Head of caudate nucleus (tissue), 42 donors: ENCODE measurements at regions not wholly inside any gene's neighbourhood (a gene's known extent, or its start where the extent isn't known, plus 50 kb on each side); places are given as distances from the start of the nearest gene placed in this dataset.
A peak's percentile ranks its signal among the peaks of the same experiment; 100 is the strongest.

ENCODE experiments used
- DNase-seq, 42 donors: peaks; one replicate each; pipeline versions ENCODE4 v3.0.0 to v3.0.0-alpha.2; 2020 to 2021; ENCODE audit warnings: mixed read lengths in 7 of 42
- intact Hi-C: fragments of 100-400 bp; cut with DNase I; formaldehyde crosslinking; loops from one replicate; pipeline ENCODE4 v1.15.0; 2022

- no peak for DNase-seq
- intact Hi-C loops: no loop called here
These were observed 255.4 kb downstream of the TJP1 start for GRCh38 chr15:29566914-29567313.

DNA sequence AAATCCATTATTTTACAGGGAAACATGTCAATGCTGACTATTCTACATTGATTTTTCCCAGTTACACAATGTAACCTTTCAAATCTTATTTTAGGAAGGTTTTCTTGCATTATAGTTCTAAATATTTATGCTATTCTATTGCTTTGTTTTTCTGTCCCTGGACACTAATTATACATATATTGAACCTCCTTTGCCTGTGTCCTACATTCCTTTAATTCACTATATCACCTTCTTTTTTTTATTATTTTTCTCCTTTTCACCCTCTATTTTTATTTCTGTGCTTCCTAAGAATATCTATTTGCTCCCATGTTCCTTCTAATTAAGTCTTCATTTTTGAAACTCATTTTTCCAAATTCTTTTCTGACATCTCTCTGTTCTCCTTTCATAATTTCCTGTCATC is 259.2 kb downstream of the TJP1 start:
- DNase-seq: no peak
- intact Hi-C loops: no loop called here

GRCh38 chr15:29560896-29561295 is 261.4 kb downstream of the TJP1 start:
- no peak for DNase-seq
- intact Hi-C loops: no loop called here

- DNase-seq: no peak
- intact Hi-C loops: no loop called here
These were observed 264.0 kb downstream of the TJP1 start for GRCh38 chr15:29558261-29558660.

DNA sequence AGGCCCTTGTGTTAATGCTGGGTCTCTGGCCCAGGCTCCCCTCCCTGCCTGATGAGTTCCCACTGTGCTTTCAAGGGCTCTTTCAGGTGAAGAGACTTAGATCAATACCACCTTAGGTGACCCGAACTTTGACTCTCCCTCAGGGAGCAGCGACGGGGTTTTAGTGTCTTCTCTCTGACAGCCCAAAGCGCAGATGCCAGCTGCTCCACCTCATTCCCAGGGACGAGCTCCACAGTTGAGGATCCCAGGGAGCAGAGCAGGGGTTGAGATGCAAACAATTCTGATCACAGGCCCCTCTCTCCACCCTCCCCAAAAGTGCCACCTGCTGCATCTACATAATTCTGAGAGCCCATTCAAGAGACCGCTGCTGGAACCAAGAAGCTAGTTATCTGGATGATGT is 265.1 kb downstream of the TJP1 start:
- DNase-seq: no peak
- intact Hi-C loops: no loop called here

DNA sequence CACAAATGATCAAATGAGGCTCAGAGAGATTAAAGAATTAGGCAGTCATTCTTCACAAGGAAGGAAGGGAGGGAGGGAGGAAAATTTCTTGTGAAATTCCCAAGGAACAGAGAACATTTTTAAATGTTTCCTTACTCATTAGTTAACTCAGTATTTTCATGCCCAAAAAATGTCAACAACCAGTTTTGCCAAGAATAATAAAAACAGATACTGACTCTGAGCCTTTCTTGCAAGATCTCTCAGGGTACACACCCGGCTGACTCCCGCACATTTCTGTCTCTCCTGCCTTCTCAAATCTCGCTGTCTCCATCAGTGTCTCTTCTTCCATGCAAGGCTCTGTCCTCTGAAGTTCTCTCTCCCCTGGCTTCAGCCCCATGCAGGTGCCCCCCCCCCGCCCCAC is 265.9 kb downstream of the TJP1 start:
- intact Hi-C loops: no loop called here
- DNase-seq: no peak

DNA sequence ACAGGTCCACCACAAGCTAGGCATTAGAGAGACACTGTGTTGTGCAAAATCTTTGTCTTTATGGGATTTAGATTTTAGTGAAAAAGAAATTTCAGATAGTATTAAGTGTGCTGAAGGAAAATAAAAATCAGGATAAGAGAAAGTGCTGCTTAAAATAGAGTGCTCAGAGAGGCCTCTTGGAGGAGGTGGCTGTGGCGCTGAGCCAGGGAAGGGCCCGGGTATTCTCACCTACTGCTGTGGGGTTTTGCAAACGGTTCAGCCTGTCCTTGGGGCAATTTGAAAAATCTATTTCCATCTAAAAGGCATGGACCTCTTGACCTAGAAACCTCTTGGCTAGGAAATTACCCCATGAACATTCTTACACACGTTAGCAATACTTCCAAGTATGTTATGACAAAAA is 267.7 kb downstream of the TJP1 start:
- intact Hi-C loops: no loop called here
- DNase-seq: no peak

- DNase-seq: no peak
- intact Hi-C loops: no loop called here
These were observed 271.3 kb downstream of the TJP1 start for GRCh38 chr15:29550834-29551465.

- DNase-seq: no peak
- intact Hi-C loops: no loop called here
These were observed 274.3 kb downstream of the TJP1 start for GRCh38 chr15:29548006-29548405.

- intact Hi-C loops: no loop called here
These were observed 275.0 kb upstream of the NSMCE3 start for GRCh38 chr15:29544513-29545128.

DNA sequence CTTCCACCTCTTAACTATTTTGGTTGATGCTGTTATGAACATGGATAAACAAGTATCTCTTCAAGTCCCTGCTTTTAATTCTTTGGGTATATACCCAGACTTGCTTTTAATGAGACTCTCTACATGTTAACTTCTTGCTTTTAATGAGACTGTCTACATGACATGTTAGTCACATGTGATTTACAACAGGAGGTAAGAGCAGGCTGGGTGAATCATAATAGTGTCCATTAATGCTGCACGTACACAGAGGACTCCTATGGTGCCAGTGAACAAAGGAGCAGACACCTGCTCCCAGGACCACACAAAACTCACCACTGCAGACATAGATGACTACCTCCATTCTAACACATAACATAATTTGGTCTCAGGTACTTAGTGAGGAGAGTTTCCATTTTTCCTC is 273.4 kb upstream of the NSMCE3 start:
- intact Hi-C loops: no loop called here
- no peak for DNase-seq

More at GRCh38 chr15:29544513-29545128, 275.0 kb upstream of the NSMCE3 start:
- no peak for DNase-seq

- no peak for DNase-seq
These were observed 271.7 kb upstream of the NSMCE3 start for GRCh38 chr15:29541309-29541708.

GRCh38 chr15:29540479-29540878 is 270.9 kb upstream of the NSMCE3 start:
- no peak for DNase-seq
- intact Hi-C loops: no loop called here

More at GRCh38 chr15:29541309-29541708, 271.7 kb upstream of the NSMCE3 start:
- intact Hi-C loops: no loop called here

DNA sequence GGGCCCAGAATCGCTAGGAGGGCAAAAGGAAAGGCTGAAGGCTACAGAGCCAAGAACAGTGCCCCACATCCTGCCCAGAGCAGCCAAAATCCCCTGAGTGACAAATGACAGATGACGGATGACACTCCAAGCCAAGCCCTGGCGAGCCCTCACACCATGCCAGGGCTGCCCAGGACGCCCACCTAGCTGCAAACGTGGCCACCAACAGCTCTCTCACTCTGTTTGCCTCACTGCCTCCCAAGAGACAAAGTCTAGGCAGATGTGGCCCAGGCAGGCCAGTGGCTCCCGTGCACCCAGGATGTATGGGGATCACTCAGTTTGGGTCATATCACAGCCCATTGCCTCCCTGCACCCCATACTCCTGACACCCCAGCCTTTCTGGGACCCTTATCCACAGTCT is 270.1 kb upstream of the NSMCE3 start:
- intact Hi-C loops: no loop called here
- DNase-seq: no peak

GRCh38 chr15:29538044-29538443 is 268.4 kb upstream of the NSMCE3 start:
- intact Hi-C loops: no loop called here
- peak in 2 of 42 donors; percentile 15 to 21 for DNase-seq

GRCh38 chr15:29535952-29536351 is 266.3 kb upstream of the NSMCE3 start:
- intact Hi-C loops: no loop called here
- DNase-seq: no peak

DNA sequence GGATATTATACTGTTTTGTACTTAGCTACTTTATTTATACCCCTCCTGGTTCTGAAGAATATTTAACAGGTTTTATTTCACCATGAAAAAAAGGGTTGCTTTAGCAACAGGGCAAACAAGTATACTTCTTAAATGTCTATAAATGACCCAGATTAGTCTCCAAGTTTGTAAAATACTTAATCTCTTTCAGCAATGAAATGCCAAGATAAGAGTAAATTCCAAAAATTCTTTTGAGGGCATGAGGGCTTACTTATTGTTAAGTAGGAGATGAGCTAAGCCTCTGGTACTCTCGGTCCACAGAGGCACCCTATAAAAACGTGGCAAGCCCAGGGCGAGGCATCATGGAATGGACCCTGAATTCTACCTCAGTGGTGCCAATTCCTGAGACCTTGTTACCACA is 264.8 kb upstream of the NSMCE3 start:
- intact Hi-C loops: no loop called here
- DNase-seq: no peak

- no peak for DNase-seq
- intact Hi-C loops: no loop called here
These were observed 264.0 kb upstream of the NSMCE3 start for GRCh38 chr15:29533647-29534046.

DNA sequence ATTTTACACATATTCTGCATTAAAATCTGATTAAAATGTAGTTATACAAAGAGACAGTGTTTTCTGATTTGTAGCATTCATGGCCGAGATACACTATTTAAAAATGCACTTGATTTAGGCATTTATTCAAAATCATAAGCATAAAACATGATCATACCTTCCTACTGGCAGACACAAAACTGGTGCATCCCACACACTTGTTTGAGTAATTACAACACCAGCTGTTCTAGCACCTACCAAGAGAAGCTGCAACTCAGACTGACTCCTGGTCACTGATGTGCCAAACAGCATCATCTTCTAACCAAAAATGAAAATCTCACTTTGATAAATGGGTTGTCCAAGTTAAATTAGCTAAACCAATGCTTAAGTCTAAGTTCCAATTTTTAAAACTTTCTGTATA is 262.7 kb upstream of the NSMCE3 start:
- intact Hi-C loops: no loop called here
- DNase-seq: no peak

GRCh38 chr15:29530966-29531365 is 261.3 kb upstream of the NSMCE3 start:
- intact Hi-C loops: no loop called here

DNA sequence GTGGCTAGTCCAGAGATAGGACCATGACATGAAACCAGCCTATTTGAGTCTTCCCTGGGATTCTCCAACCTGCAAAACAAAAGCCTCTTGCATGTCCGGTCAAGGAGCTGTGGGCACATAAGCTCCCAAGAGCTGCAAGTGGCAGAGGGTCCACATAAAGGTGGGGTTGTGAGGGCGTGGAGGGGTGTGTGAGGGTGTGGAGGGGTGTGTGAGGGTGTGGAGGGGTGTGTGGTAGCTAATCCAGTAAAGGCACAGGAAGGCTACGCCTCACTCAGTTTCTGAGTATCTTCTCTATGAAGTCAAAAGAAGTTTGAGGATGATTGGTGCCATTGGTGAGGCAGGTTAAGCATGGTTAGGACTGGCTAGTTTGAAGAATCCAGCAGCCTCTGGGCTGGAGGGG is 259.4 kb upstream of the NSMCE3 start:
- intact Hi-C loops: no loop called here
- DNase-seq: no peak

More at GRCh38 chr15:29530966-29531365, 261.3 kb upstream of the NSMCE3 start:
- no peak for DNase-seq
